ENCODE measurements at regions not wholly inside any gene's neighbourhood (a gene's known extent, or its start where the extent isn't known, plus 50 kb on each side); places are given as distances from the start of the nearest gene placed in this dataset.
"Not testable (repeated sequence)": the region's sequence is repeated elsewhere in the genome, so short reads cannot be mapped to it uniquely, and the experiment has no call there.

DNA sequence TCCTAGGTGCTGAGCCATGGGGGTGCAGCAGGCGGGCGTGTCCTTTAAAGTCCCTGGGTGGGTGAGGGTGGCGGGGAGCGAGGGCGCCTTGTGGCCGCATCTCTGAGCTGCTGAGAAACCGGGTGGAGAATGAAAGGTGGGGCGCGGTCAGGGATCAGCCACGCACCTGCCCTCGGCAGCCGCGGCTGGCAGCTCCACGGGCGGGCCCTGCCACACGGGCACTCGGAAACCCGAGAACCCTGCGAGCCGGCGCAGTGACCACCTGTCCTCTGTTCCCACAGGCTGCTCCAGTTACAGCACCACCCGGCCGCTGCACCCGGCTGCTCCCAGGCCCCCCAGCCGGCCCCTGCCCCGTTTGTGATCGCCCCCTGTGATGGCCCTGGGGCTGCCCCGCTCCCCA lies 4400.5 kb upstream of the TPTE start:
- DNase-seq (peak; percentile 18), ATAC-seq (ENCODE audit: low read depth in 2 of 2) (peak in 1 of 2 donors; percentile 2)
- not testable (repeated sequence) for H3K27me3 Mint-ChIP-seq, H3K36me3 Mint-ChIP-seq, H3K27ac Mint-ChIP-seq, H3K4me3 Mint-ChIP-seq, H3K4me1 Mint-ChIP-seq, H3K9me3 Mint-ChIP-seq

DNA sequence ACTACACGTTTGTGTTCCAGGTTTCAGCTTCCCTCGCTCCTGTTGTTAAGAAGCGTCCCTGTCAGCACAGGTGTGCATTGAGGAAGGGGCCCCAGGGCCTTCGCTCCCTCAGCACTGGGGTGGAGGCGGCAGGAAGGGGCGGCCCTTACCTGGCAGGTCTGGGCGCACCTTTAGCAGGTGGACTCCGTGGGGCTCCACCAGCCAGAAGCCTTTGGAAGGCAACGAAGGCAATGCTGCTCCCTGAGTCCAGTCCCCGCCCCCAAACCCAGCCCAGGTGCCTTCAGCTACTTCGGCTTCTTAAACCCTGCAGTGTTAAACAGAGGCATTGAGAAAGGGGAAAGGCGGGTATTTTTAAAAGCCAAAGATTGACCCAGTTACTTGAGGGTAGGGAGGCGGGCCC lies 4398.8 kb upstream of the TPTE start:
- peak overlapping the region in 1 of 6 donors; percentile 65 for H3K27ac Mint-ChIP-seq
- not testable (repeated sequence) for H3K4me3 Mint-ChIP-seq, H3K4me1 Mint-ChIP-seq, H3K9me3 Mint-ChIP-seq, H3K36me3 Mint-ChIP-seq, H3K27me3 Mint-ChIP-seq
- DNase-seq (peak; percentile 15), ATAC-seq (ENCODE audit: low read depth in 2 of 2) (peak; percentile 2 to 3)

DNA sequence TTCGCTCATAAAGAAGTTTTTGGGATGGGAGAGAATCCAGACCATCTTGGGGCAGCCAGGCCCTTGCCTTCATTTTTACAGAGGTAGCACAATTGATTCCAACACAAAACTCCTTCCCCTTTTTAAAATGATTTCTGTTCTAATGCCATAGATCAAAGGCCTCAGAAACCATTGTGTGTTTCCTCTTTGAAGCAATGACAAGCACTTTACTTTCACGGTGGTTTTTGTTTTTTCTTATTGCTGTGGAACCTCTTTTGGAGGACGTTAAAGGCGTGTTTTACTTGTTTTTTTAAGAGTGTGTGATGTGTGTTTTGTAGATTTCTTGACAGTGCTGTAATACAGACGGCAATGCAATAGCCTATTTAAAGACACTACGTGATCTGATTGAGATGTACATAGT lies 4398.2 kb upstream of the TPTE start:
- Mint-ChIP-seq H3K27ac (peak overlapping the region; percentile 56 to 95 (median 70)), H3K4me3 (peak overlapping the region in 4 of 8 donors; percentile 73 to 80 (median 79))
- H3K9me3 Mint-ChIP-seq, H3K27me3 Mint-ChIP-seq, H3K4me1 Mint-ChIP-seq, H3K36me3 Mint-ChIP-seq: not testable (repeated sequence)
- ATAC-seq (ENCODE audit: low read depth in 2 of 2) = peak; percentile 29 to 35
- DNase-seq = peak; percentile 39

DNA sequence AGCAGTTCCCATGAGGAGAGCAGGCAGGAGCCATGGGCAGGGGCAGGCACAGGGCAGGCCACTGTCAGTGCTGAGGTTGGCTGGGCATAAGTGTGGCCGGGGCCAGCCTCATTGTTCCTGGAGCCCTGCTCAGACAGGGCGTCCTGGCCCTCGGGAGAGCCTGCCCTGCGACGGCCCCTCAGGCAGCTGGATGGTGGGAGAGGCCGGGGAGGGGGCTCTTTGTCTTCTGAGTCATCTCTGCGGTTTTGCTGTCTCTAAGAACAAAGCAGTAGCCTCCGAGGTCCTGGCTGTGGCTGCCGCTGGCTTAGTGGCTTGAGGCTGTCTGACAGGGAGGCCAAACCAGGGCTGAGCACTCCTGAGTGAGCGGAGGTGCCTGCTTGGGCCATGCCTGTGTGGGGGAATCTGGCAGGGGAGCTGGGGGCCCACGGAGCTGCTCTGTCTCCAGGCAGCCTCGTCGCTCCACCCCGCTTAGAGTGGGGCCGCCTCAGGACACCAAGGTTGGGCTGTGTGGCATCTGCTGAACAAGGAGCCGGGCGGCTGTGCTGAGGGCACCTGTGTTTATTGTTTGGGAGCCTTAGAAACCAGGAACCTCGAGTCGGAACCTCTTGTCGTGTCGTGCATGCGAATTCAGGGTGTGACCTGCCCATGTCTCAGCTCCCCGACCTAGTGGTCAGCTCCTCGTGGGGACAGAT lies 4395.7 kb upstream of the TPTE start:
- H3K27me3 Mint-ChIP-seq, H3K9me3 Mint-ChIP-seq, H3K4me3 Mint-ChIP-seq, H3K4me1 Mint-ChIP-seq, H3K27ac Mint-ChIP-seq, H3K36me3 Mint-ChIP-seq: not testable (repeated sequence)
- DNase-seq = peak; percentile 19
- peak; percentile 26 to 34 for ATAC-seq (ENCODE audit: low read depth in 2 of 2)

DNA sequence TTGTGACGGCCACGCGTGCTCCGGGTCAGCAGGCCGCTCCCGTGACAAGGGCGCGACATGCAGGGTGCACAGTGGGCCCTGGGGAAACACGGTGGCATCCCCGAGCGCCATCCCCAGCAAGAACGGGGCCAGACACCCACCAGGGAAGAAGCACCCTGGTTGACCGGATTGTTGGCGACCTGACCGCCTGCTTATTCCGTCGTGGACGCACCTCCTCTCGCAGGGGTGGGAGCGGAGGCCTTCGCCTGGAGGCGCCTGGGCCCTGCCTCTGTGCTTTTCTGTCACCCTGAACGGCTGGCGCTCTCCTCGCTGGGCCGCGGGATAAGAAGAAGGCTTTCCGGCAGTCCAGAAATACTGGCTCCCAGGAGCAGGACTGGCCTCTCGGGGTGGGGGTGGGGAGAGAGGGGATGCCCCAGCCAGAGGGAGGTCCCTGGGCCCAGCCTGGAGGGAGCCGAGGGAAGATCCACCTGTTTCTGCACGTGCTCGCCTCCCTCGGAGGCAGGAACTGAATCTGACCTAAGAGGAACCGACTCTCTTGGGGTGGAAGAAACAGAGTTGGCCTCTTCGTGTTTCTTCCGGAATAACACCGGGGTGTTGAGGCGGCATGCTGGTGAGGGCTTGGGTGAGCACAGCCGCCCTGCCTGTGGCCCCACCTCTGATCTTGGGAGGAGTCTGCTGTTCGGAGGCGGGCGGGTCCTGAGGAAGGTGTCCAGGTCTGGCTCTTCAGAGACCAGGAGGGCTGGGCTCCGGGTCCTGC lies 4394.2 kb upstream of the TPTE start:
- not testable (repeated sequence) for H3K4me3 Mint-ChIP-seq, H3K9me3 Mint-ChIP-seq, H3K4me1 Mint-ChIP-seq, H3K27me3 Mint-ChIP-seq, H3K36me3 Mint-ChIP-seq
- H3K27ac Mint-ChIP-seq = peak overlapping the region; percentile 38 to 92 (median 66)
- DNase-seq (peak; percentile 68), ATAC-seq (ENCODE audit: low read depth in 2 of 2) (peak; percentile 74 to 76)

DNA sequence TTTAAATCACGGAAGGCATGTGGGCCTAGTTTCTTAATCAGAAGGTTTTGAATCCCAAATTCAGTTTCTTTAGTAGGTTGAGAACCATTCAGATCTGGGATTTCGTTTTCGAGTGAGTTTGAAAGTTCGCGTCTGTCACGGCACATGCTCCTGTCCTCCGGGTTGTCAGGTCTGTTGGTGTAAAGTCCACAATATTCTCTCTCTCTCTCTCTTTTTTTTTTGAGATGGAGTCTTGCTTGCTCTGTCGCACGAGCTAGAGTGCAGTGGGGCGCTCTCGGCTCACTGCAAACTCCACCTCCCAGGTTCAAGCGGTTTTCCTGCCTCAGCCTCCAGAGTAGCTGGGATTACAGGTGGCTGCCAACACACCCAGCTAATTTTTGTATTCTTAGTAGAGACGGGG lies 4390.6 kb upstream of the TPTE start:
- H3K36me3 Mint-ChIP-seq; H3K4me1 Mint-ChIP-seq; ATAC-seq (ENCODE audit: low read depth in 2 of 2); H3K27ac Mint-ChIP-seq; H3K4me3 Mint-ChIP-seq; H3K9me3 Mint-ChIP-seq; DNase-seq; H3K27me3 Mint-ChIP-seq: not testable (repeated sequence)

DNA sequence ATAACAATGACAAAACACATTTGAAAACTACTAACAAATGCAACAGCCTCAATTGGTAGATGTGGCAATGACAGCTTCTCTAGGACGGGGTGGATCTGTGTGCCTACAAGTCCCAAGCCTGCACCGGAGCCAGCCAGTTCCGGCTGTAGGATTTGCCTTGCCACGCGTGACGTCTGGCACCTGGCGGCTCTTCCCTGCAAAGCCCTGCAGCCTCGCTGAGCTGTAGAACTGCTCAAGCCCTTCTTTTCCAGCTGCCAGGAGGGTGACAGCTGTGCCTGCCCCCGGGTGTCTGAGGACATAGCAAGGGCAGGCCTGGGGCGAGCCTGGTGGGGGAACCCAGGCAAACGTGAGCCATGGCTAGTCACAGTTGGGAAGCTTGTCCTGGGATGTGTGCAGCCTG lies 4388.0 kb upstream of the TPTE start:
- ATAC-seq (ENCODE audit: low read depth in 2 of 2); H3K4me3 Mint-ChIP-seq; H3K27ac Mint-ChIP-seq; H3K4me1 Mint-ChIP-seq; DNase-seq; H3K9me3 Mint-ChIP-seq; H3K27me3 Mint-ChIP-seq; H3K36me3 Mint-ChIP-seq: not testable (repeated sequence)

DNA sequence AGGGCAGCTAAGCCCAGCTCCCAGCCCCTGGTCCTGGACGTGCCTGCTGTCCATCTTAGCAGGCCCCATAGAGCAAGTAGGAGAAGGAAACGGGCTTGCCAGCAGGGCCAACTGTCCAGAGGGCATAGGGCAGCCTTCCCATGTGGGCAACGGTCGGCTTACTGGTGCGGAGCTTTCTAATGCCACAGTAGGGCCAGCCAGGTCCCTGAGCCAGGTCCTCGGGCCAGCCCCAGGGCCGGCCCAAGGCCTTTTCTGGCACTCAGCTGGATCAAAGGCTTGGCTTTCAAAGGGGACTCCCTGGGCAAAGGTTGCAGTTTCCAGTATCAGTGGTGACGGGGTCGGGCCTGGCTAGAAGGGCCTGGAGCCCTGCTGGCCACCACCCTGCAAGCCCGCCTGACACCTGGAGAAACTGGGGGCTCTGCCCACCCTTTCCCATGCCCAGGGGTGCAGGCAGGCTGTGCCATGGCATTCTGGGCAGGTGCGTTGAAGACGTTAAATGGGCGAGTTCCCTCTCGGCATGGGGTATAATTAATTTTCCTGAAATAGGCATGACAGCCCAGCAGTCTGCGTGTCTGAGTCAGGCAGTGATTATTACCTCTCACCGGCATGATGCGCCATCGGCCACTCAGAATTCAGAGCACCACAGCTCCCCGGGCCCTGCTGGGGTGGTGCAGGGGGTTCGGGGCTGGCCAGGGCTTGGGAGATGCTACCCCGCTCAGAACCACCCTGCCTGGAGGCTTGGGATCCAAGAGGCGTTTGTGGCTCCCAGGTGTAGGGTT lies 4387.3 kb upstream of the TPTE start:
- H3K4me1 Mint-ChIP-seq; DNase-seq; H3K4me3 Mint-ChIP-seq; H3K9me3 Mint-ChIP-seq; ATAC-seq (ENCODE audit: low read depth in 2 of 2); H3K27ac Mint-ChIP-seq; H3K27me3 Mint-ChIP-seq; H3K36me3 Mint-ChIP-seq: not testable (repeated sequence)

DNA sequence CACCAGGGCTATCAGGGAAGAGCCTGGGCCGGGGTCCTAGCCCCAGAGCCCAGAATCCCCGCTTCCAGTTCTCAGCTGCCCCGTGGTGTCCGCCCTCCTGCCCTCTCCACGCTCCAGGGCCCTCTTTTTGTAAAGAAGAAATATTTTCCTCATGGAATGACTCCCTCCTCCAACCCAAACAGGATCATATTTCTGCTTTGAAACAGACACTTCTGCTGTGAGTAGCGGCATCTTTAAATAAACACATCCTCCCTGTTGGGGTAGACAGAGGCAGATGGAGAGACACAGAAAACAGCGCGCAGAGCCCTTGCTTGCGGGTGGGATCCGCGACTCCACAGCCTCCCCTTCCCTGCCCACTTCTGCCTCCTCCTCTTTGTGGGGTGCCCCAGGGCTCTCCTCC lies 4384.7 kb upstream of the TPTE start:
- H3K27ac Mint-ChIP-seq; DNase-seq; H3K4me1 Mint-ChIP-seq; H3K27me3 Mint-ChIP-seq; ATAC-seq (ENCODE audit: low read depth in 2 of 2); H3K36me3 Mint-ChIP-seq; H3K9me3 Mint-ChIP-seq; H3K4me3 Mint-ChIP-seq: not testable (repeated sequence)

DNA sequence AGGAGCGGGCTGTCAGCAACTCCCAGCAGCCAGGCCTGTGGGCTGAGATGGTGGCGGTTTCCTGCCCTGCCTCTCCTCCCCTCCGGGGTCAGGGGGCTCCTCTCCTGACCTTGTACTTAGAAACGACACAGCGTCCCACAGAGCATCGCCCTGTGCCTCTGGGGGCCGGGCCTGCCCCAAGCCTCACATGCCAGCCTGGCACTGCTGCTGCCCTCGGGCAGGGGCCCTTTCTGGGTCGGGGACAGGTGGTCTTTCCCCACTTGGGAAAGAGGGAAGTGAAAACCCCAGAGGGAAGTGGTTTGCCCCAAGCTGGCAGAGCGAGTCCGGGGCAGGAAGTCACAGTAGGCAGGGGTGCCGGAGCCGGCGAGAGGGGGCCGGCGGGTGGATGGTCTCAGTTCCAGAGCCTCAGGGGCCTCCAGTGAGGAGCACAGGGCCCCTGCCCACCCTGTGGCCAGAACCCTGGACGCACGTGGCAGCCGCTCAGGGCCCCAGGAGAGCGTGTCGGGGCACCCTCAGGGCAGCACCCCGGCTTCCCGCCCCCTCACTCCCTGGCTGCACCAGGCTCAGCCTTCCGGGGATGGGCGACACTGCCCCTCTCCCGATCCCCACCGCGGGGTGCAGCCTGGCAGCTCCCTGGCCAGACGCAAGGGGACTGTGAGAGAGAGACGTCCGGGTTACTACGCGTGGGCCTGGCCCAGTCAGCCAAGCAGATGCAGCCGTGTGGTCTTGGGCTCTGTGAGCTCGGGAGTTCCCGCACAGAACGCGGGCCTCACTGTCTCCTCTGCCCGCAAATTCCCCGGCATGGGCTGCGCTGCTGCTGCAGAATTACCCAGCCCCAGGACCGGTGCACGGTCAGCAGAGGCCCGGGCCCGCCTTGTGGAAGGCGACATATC lies 4382.9 kb upstream of the TPTE start:
- ATAC-seq (ENCODE audit: low read depth in 2 of 2) = peak; percentile 71 to 78
- H3K4me3 Mint-ChIP-seq, H3K27ac Mint-ChIP-seq, DNase-seq, H3K9me3 Mint-ChIP-seq, H3K27me3 Mint-ChIP-seq, H3K36me3 Mint-ChIP-seq, H3K4me1 Mint-ChIP-seq: not testable (repeated sequence)

DNA sequence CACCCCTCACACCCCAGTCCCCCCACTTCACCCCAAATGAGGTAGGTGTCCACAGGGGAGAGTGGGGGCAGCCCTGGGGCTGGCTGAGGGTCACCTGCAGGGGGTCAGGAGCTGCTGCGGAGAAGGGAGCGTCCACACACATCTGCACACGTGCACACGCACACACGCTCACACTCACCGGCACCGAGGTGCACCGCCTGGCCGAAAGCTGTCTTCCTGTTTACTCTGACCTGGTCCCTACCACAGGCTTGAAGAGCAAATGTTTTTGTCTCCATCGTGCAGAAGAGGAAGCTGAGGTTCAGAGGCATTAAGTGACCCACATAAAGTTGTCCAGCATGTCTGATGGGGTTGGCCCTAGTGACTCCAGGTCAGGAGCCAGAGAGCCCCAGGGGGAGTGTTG lies 4382.1 kb upstream of the TPTE start:
- not testable (repeated sequence) for H3K27ac Mint-ChIP-seq, DNase-seq, H3K36me3 Mint-ChIP-seq, H3K4me1 Mint-ChIP-seq, H3K4me3 Mint-ChIP-seq, H3K9me3 Mint-ChIP-seq, H3K27me3 Mint-ChIP-seq
- ATAC-seq (ENCODE audit: low read depth in 2 of 2) = peak; percentile 5 to 29

DNA sequence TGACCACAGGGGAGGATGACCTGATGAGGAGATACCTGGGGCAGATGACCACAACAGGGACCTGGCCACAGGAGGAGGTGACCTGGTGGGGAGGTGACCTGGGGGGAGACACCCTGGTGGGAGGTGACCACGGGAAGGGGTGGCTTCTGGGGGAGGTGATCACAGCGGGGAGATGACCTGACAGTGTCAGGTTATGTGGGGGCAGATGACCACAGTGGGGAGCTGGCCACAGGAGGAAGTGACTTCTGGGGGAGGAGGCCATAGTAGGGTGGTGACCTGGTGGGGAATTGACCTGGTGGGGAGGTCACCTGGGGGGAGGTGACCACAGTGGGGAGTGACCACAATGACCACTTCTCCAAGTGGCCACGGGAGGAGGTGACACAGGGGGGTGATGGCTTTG lies 4381.5 kb upstream of the TPTE start:
- not testable (repeated sequence) for H3K4me3 Mint-ChIP-seq; H3K27ac Mint-ChIP-seq; H3K4me1 Mint-ChIP-seq; H3K36me3 Mint-ChIP-seq; ATAC-seq (ENCODE audit: low read depth in 2 of 2); H3K9me3 Mint-ChIP-seq; H3K27me3 Mint-ChIP-seq; DNase-seq

DNA sequence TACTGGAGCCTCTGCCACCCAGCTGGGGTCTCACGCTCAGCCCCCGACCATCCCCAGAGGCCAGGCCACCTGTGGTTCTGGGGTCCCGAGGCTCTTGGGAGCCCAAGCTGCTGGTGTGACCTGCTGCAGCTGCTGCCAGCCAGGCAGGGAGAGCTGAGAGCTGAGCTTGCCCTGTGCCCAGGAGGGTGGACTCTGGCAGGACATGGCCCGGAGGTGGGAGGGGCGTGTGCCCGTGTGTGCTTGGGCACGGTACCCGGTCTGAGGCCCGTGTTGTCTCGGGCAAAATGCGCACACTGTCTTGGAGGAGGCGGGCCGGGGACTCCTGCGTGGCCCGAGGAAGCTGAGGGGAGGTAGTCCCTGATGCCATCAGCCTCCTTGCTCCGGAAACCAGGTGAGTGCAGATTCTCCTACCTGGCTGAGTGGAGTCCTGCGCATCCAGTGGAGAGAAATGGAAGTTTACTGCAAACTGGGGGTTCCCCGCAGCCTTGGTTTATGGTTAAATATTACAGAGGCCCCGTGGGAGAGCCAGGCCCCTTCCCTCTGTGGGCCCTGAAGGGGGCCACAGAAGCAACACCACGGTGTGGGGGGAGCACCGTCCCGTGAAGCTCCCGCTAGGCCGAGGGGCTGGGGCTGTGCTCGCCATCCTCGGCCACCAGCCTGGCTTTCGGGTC lies 4380.8 kb upstream of the TPTE start:
- not testable (repeated sequence) for H3K4me3 Mint-ChIP-seq

More for the DNA sequence above, 4380.8 kb upstream of the TPTE start:
- DNase-seq; H3K4me1 Mint-ChIP-seq; H3K9me3 Mint-ChIP-seq; H3K27me3 Mint-ChIP-seq; H3K36me3 Mint-ChIP-seq; H3K27ac Mint-ChIP-seq; ATAC-seq (ENCODE audit: low read depth in 2 of 2): not testable (repeated sequence)

All from naive B cell (primary cell).